ENCODE measurements at regions not wholly inside any gene's neighbourhood (a gene's known extent, or its start where the extent isn't known, plus 50 kb on each side); places are given as distances from the start of the nearest gene placed in this dataset.
"Not testable (repeated sequence)": the region's sequence is repeated elsewhere in the genome, so short reads cannot be mapped to it uniquely, and the experiment has no call there.

- TF ChIP-seq CTCF (IDR thresholded peaks at IDR 0.05); POLR2A (IDR thresholded peaks at IDR 0.05; ENCODE audit: low read depth); EP300 (IDR thresholded peaks at IDR 0.05); POLR2AphosphoS5 (IDR thresholded peaks at IDR 0.05): not testable (repeated sequence)
Measured at GRCh38 chr21:6126976-6127732, 4394.2 kb upstream of the TPTE start.

Data from esophagus muscularis mucosa (tissue), 4 donors.